ENCODE measurements at regions not wholly inside any gene's neighbourhood (a gene's known extent, or its start where the extent isn't known, plus 50 kb on each side); places are given as distances from the start of the nearest gene placed in this dataset.

DNA sequence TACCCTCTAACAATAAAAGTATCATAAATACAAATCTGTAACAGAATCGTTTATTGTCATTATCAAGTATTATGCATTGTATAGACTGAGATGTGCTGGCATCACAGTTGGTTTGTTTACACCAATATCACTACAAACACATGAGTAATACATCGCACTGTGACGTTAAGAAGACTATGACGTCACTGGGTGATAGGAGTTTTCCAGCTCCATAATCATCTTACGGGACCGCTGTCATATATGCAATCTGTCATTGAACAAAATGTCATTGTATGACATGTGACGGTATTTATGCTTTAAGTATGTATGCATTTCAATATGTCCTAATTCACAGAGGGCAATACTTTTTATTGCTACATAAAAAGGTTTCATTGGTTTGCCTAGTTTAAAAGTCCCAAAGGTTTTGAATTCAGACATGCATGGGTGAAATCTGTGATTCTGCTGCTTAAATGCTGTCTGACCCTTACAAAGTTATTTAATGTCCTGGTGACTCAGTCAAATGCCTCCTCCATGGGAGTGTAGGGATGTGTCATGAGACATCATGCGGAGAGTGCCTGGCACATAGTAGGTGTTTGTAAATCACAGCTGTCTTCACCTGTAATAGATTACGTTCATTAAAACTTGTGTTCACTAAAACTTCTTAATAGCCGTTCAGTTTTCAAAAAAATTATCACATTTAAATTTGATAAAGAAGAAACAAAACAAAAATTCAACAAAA is 160.7 kb upstream of the PDE10A start:
- TF ChIP-seq RAD21 (IDR thresholded peaks at IDR 0.05) (no peak), CTCF (IDR thresholded peaks at IDR 0.05; ENCODE audit: low read depth, low read length, missing input control) (no peak), SP1 (IDR thresholded peaks at IDR 0.05) (no peak), RXRA (IDR thresholded peaks at IDR 0.05) (no peak), EGR1 (IDR thresholded peaks at IDR 0.05; ENCODE audit: low read depth in 2 of 2) (no peak), MAX (IDR thresholded peaks at IDR 0.05) (no peak), TAF1 (conservative IDR thresholded peaks at IDR 0.05) (no peak), ATF3 (IDR thresholded peaks at IDR 0.05) (no peak), ZBTB33 (IDR thresholded peaks at IDR 0.05) (no peak), YY1 (IDR thresholded peaks at IDR 0.05) (no peak)
- TF ChIP-seq, protein P1, sequence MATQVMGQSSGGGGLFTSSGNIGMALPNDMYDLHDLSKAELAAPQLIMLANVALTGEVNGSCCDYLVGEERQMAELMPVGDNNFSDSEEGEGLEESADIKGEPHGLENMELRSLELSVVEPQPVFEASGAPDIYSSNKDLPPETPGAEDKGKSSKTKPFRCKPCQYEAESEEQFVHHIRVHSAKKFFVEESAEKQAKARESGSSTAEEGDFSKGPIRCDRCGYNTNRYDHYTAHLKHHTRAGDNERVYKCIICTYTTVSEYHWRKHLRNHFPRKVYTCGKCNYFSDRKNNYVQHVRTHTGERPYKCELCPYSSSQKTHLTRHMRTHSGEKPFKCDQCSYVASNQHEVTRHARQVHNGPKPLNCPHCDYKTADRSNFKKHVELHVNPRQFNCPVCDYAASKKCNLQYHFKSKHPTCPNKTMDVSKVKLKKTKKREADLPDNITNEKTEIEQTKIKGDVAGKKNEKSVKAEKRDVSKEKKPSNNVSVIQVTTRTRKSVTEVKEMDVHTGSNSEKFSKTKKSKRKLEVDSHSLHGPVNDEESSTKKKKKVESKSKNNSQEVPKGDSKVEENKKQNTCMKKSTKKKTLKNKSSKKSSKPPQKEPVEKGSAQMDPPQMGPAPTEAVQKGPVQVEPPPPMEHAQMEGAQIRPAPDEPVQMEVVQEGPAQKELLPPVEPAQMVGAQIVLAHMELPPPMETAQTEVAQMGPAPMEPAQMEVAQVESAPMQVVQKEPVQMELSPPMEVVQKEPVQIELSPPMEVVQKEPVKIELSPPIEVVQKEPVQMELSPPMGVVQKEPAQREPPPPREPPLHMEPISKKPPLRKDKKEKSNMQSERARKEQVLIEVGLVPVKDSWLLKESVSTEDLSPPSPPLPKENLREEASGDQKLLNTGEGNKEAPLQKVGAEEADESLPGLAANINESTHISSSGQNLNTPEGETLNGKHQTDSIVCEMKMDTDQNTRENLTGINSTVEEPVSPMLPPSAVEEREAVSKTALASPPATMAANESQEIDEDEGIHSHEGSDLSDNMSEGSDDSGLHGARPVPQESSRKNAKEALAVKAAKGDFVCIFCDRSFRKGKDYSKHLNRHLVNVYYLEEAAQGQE (IDR thresholded peaks at IDR 0.05): no peak
